HFFc6 (cell line): ENCODE measurements at regions not wholly inside any gene's neighbourhood (a gene's known extent, or its start where the extent isn't known, plus 50 kb on each side); places are given as distances from the start of the nearest gene placed in this dataset.

Experiments used
- DNase-seq: peaks from one replicate; pipeline ENCODE4 v3.0.0-alpha.2; 2018
- H3K27ac Mint-ChIP-seq: 2 replicates; pipeline ENCODE4 v1.8.0; 2020; ENCODE audit warnings: mild to moderate bottlenecking, mixed read lengths
- H3K27me3 Mint-ChIP-seq: 2 replicates; pipeline ENCODE4 v1.8.0; 2021; ENCODE audit warnings: mild to moderate bottlenecking, moderate library complexity, mixed read lengths; ENCODE audit not compliant: insufficient read depth
- H3K36me3 Mint-ChIP-seq: 2 replicates; pipeline ENCODE4 v1.8.0; 2021; ENCODE audit warnings: low read depth, mixed read lengths
- H3K4me1 Mint-ChIP-seq: 2 replicates; pipeline ENCODE4 v1.8.0; 2020; ENCODE audit warnings: low read depth, mixed read lengths
- H3K4me3 Mint-ChIP-seq: 2 replicates; pipeline ENCODE4 v1.8.0; 2020; ENCODE audit warnings: mild to moderate bottlenecking, moderate library complexity, mixed read lengths
- H3K9me3 Mint-ChIP-seq: 2 replicates; pipeline ENCODE4 v1.8.0; 2020; ENCODE audit warnings: mild to moderate bottlenecking, mixed read lengths
- CTCF ChIP-seq: fragments of 200-600 bp; sonication (generic); IDR thresholded peaks from 2 replicates; pipeline ENCODE4 v1.5.0; 2021; ENCODE audit warnings: antibody characterized with exemption, mild to moderate bottlenecking

GRCh38 chr13:82305588-82305987 is 1576.7 kb downstream of the SLITRK1 start:
- DNase-seq, result no peak
- no peak for TF ChIP-seq CTCF
- Mint-ChIP-seq H3K4me3 (no peak overlapping the region), H3K27me3 (no peaks in the 10 kb centered on the region), H3K9me3 (no peaks in the 10 kb centered on the region), H3K27ac (no peak overlapping the region), H3K4me1 (no peaks in the 10 kb centered on the region), H3K36me3 (no peaks in the 10 kb centered on the region)

GRCh38 chr13:82298106-82298505 is 1584.2 kb downstream of the SLITRK1 start:
- DNase-seq, result no peak
- H3K4me1 Mint-ChIP-seq, result no peaks in the 10 kb centered on the region
- no peaks in the 10 kb centered on the region for H3K36me3 Mint-ChIP-seq
- H3K27me3 Mint-ChIP-seq, result no peaks in the 10 kb centered on the region
- H3K27ac Mint-ChIP-seq, result no peak overlapping the region
- no peak for TF ChIP-seq CTCF
- no peaks in the 10 kb centered on the region for H3K9me3 Mint-ChIP-seq
- no peak overlapping the region for H3K4me3 Mint-ChIP-seq

GRCh38 chr13:82294226-82294625 is 1588.0 kb downstream of the SLITRK1 start:
- Mint-ChIP-seq H3K4me1 (no peaks in the 10 kb centered on the region), H3K36me3 (no peaks in the 10 kb centered on the region), H3K9me3 (no peaks in the 10 kb centered on the region), H3K27ac (no peak overlapping the region), H3K4me3 (no peak overlapping the region), H3K27me3 (no peaks in the 10 kb centered on the region)
- no peak for TF ChIP-seq CTCF
- no peak for DNase-seq

GRCh38 chr13:82292334-82292733 is 1589.9 kb downstream of the SLITRK1 start:
- Mint-ChIP-seq H3K9me3 (no peaks in the 10 kb centered on the region), H3K36me3 (no peaks in the 10 kb centered on the region), H3K4me3 (no peak overlapping the region), H3K27ac (no peak overlapping the region), H3K27me3 (no peaks in the 10 kb centered on the region), H3K4me1 (no peaks in the 10 kb centered on the region)
- no peak for TF ChIP-seq CTCF
- DNase-seq, result no peak

- DNase-seq, result no peak
- no peak overlapping the region for H3K4me3 Mint-ChIP-seq
- no peaks in the 10 kb centered on the region for H3K36me3 Mint-ChIP-seq
- H3K9me3 Mint-ChIP-seq, result no peaks in the 10 kb centered on the region
- no peaks in the 10 kb centered on the region for H3K27me3 Mint-ChIP-seq
- H3K27ac Mint-ChIP-seq, result no peak overlapping the region
- H3K4me1 Mint-ChIP-seq, result no peaks in the 10 kb centered on the region
- no peak for TF ChIP-seq CTCF
Observed at GRCh38 chr13:82291852-82292251, 1590.4 kb downstream of the SLITRK1 start.

- H3K4me1 Mint-ChIP-seq, result no peaks in the 10 kb centered on the region
- no peak for DNase-seq
- no peaks in the 10 kb centered on the region for H3K36me3 Mint-ChIP-seq
- no peaks in the 10 kb centered on the region for H3K27me3 Mint-ChIP-seq
- no peak overlapping the region for H3K4me3 Mint-ChIP-seq
- TF ChIP-seq CTCF, result no peak
- no peak overlapping the region for H3K27ac Mint-ChIP-seq
- no peaks in the 10 kb centered on the region for H3K9me3 Mint-ChIP-seq
Observed at GRCh38 chr13:82275644-82276043, 1606.6 kb downstream of the SLITRK1 start.
